ENCODE measurements at regions not wholly inside any gene's neighbourhood (a gene's known extent, or its start where the extent isn't known, plus 50 kb on each side); places are given as distances from the start of the nearest gene placed in this dataset.

DNA sequence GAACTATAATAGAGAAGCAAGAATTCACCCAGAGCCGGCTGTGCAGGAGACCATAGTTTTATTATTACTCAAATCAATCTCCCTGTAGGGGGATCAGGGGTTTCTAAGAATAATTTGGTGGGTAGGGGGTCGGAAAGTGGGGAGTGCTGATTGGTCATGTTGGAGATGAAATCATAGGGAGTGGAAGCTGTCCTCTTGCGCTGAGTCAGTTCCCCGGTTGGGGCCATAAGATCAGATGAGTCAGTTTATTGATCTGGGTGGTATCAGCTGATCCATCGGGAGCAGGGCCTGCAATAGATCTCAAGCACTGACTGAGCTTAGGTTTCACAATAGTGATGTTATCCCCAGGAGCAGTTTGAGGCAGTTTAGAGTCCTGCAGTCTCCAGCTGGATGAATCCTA lies 97.0 kb upstream of the SNRPN start (continued):
- TF ChIP-seq JUN (IDR thresholded peaks at IDR 0.05; ENCODE audit: low read depth, low read length) (no peak; the same call in 1 of the 2 replicates), SP4 (IDR thresholded peaks at IDR 0.05; ENCODE audit: low read length) (no peak), SIX5 (IDR thresholded peaks at IDR 0.05; ENCODE audit: low read depth, low read length) (no peak), TEAD4 (IDR thresholded peaks at IDR 0.05; ENCODE audit: low read depth, low read length) (no peak), KDM1A (IDR thresholded peaks at IDR 0.05; ENCODE audit: borderline replicate concordance, low read length) (no peak), EGR1 (IDR thresholded peaks at IDR 0.05; ENCODE audit: borderline replicate concordance, low read depth, low read length) (no peak), YY1 (IDR thresholded peaks at IDR 0.05; ENCODE audit: low read depth, low read length) (no peak), TCF12 (IDR thresholded peaks at IDR 0.05; ENCODE audit: low read depth, low read length) (no peak), PHF8 (conservative IDR thresholded peaks at IDR 0.05; ENCODE audit: low read depth, low read length) (no peak), SIN3A (conservative IDR thresholded peaks at IDR 0.05 in 1 of 2, IDR thresholded peaks at IDR 0.05 in 1 of 2; ENCODE audit: low read depth in 1 of 2, low read length in 2 of 2) (no peak), SIRT6 (IDR thresholded peaks at IDR 0.05; ENCODE audit: low read length) (no peak), CTBP2 (IDR thresholded peaks at IDR 0.05; ENCODE audit: borderline replicate concordance, insufficient read depth, insufficient read length, low read length) (no peak), POU5F1 (IDR thresholded peaks at IDR 0.05; ENCODE audit: low read depth, low read length) (no peak), TBP (IDR thresholded peaks at IDR 0.05; ENCODE audit: low read depth, low read length) (no peak), KDM4A (IDR thresholded peaks at IDR 0.05; ENCODE audit: low read depth, low read length, severe bottlenecking) (no peak)
- TF ChIP-seq, protein P1, sequence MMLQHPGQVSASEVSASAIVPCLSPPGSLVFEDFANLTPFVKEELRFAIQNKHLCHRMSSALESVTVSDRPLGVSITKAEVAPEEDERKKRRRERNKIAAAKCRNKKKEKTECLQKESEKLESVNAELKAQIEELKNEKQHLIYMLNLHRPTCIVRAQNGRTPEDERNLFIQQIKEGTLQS (IDR thresholded peaks at IDR 0.05; ENCODE audit: insufficient read depth, low read depth, low read length), result no peak
- TF ChIP-seq, protein P2, sequence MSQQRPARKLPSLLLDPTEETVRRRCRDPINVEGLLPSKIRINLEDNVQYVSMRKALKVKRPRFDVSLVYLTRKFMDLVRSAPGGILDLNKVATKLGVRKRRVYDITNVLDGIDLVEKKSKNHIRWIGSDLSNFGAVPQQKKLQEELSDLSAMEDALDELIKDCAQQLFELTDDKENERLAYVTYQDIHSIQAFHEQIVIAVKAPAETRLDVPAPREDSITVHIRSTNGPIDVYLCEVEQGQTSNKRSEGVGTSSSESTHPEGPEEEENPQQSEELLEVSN (IDR thresholded peaks at IDR 0.05), result no peak
- TF ChIP-seq, protein P3, sequence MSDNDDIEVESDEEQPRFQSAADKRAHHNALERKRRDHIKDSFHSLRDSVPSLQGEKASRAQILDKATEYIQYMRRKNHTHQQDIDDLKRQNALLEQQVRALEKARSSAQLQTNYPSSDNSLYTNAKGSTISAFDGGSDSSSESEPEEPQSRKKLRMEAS (IDR thresholded peaks at IDR 0.05), result no peak
